ENCODE measurements at regions not wholly inside any gene's neighbourhood (a gene's known extent, or its start where the extent isn't known, plus 50 kb on each side); places are given as distances from the start of the nearest gene placed in this dataset.

DNA sequence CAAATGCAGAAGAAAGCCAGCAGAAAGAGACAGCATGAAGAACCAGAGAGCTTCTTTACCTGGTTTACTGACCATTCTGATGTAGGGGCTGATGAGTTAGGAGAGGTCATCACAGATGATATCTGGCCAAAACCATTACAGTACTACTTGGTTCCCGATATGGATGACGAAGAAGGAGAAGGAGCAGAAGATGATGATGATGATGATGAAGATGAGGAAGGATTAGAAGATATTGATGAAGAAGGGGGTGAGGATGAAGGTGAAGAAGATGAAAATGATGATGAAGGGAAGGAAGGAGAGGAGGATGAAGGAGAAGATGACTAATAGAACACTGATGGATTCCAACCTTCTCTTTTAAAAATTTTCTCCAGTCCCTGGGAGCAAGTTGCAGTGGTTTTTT, 178.2 kb upstream of the CRY1 start:
- H3K4me1 ChIP-seq, result no peaks in the 10 kb centered on the region
- no peak for ATAC-seq
- DNase-seq, result no peak
- TF ChIP-seq, protein P1, sequence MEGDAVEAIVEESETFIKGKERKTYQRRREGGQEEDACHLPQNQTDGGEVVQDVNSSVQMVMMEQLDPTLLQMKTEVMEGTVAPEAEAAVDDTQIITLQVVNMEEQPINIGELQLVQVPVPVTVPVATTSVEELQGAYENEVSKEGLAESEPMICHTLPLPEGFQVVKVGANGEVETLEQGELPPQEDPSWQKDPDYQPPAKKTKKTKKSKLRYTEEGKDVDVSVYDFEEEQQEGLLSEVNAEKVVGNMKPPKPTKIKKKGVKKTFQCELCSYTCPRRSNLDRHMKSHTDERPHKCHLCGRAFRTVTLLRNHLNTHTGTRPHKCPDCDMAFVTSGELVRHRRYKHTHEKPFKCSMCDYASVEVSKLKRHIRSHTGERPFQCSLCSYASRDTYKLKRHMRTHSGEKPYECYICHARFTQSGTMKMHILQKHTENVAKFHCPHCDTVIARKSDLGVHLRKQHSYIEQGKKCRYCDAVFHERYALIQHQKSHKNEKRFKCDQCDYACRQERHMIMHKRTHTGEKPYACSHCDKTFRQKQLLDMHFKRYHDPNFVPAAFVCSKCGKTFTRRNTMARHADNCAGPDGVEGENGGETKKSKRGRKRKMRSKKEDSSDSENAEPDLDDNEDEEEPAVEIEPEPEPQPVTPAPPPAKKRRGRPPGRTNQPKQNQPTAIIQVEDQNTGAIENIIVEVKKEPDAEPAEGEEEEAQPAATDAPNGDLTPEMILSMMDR (IDR thresholded peaks at IDR 0.05 in 4 of 5, conservative IDR thresholded peaks at IDR 0.05 in 1 of 5), result no peak
- no peak for TF ChIP-seq POLR2A (IDR thresholded peaks at IDR 0.05)
- no peak overlapping the region for H3K4me3 ChIP-seq
- H3K36me3 ChIP-seq, result no peaks in the 10 kb centered on the region
- H3K9me3 ChIP-seq, result no peaks in the 10 kb centered on the region
- in situ Hi-C loops (cut with MboI; ENCODE audit: low sequenced_read_pairs in 4 of 4), result no loop called here
- no peak overlapping the region for H3K27ac ChIP-seq
- intact Hi-C loops (cut with DNase I; ENCODE audit: low total_unique reads), result no loop called here
- no peaks in the 10 kb centered on the region for H3K27me3 ChIP-seq

- Histone ChIP-seq H3K9me3 (no peaks in the 10 kb centered on the region), H3K27me3 (no peaks in the 10 kb centered on the region), H3K4me3 (no peak overlapping the region), H3K27ac (no peak overlapping the region), H3K4me1 (no peaks in the 10 kb centered on the region), H3K36me3 (no peaks in the 10 kb centered on the region)
- ATAC-seq (no peak), DNase-seq (no peak)
- in situ Hi-C loops (cut with MboI; ENCODE audit: low sequenced_read_pairs in 4 of 4) (no loop called here), intact Hi-C loops (cut with DNase I; ENCODE audit: low total_unique reads) (no loop called here)
- TF ChIP-seq POLR2A (IDR thresholded peaks at IDR 0.05), result no peak
Observed at GRCh38 chr12:107275530-107275929, 182.2 kb upstream of the CRY1 start.

GRCh38 chr12:107277855-107278254, 184.5 kb upstream of the CRY1 start:
- Histone ChIP-seq H3K9me3 (no peaks in the 10 kb centered on the region), H3K27me3 (no peaks in the 10 kb centered on the region), H3K36me3 (no peaks in the 10 kb centered on the region), H3K27ac (no peak overlapping the region), H3K4me1 (no peaks in the 10 kb centered on the region), H3K4me3 (no peak overlapping the region)
- intact Hi-C loops (cut with DNase I; ENCODE audit: low total_unique reads), result no loop called here
- no peak for TF ChIP-seq POLR2A (IDR thresholded peaks at IDR 0.05)
- TF ChIP-seq, protein P1 (IDR thresholded peaks at IDR 0.05 in 4 of 5, conservative IDR thresholded peaks at IDR 0.05 in 1 of 5), result no peak
- in situ Hi-C loops (cut with MboI; ENCODE audit: low sequenced_read_pairs in 4 of 4), result no loop called here
- DNase-seq (no peak), ATAC-seq (no peak)

GRCh38 chr12:107282628-107283027, 189.3 kb upstream of the CRY1 start:
- Histone ChIP-seq H3K4me1 (no peaks in the 10 kb centered on the region), H3K27me3 (no peaks in the 10 kb centered on the region), H3K9me3 (no peaks in the 10 kb centered on the region), H3K27ac (no peak overlapping the region), H3K4me3 (no peak overlapping the region), H3K36me3 (no peaks in the 10 kb centered on the region)
- no peak for TF ChIP-seq POLR2A (IDR thresholded peaks at IDR 0.05)
- TF ChIP-seq, protein P1 (IDR thresholded peaks at IDR 0.05 in 4 of 5, conservative IDR thresholded peaks at IDR 0.05 in 1 of 5), result no peak
- DNase-seq, result no peak
- in situ Hi-C loops (cut with MboI; ENCODE audit: low sequenced_read_pairs in 4 of 4), result no loop called here
- intact Hi-C loops (cut with DNase I; ENCODE audit: low total_unique reads), result no loop called here
- ATAC-seq, result no peak

- in situ Hi-C loops (cut with MboI; ENCODE audit: low sequenced_read_pairs in 4 of 4), result no loop called here
- intact Hi-C loops (cut with DNase I; ENCODE audit: low total_unique reads), result no loop called here
- Histone ChIP-seq H3K27me3 (no peaks in the 10 kb centered on the region), H3K27ac (no peak overlapping the region), H3K36me3 (no peaks in the 10 kb centered on the region), H3K4me1 (no peaks in the 10 kb centered on the region), H3K9me3 (no peaks in the 10 kb centered on the region), H3K4me3 (no peak overlapping the region)
- DNase-seq (no peak), ATAC-seq (no peak)
- TF ChIP-seq, protein P1 (IDR thresholded peaks at IDR 0.05 in 4 of 5, conservative IDR thresholded peaks at IDR 0.05 in 1 of 5), result no peak
- TF ChIP-seq POLR2A (IDR thresholded peaks at IDR 0.05), result no peak
Observed at GRCh38 chr12:107283652-107284051, 190.3 kb upstream of the CRY1 start.

Data from gastrocnemius medialis (tissue), 4 donors.